Thyroid gland (tissue), 4 donors: ENCODE measurements at regions not wholly inside any gene's neighbourhood (a gene's known extent, or its start where the extent isn't known, plus 50 kb on each side); places are given as distances from the start of the nearest gene placed in this dataset.

ENCODE experiments used
- CTCF ChIP-seq, 6 experiments: fragments of 200-600 bp in 3 of 6; fragments of 450-650 bp in 3 of 6; sonication (generic) in 3 of 6; IDR thresholded peaks; one replicate each; pipeline ENCODE4 v1.5.1; 2016 to 2019; ENCODE audit warnings: antibody characterized with exemption in 6 of 6, mild to moderate bottlenecking in 2 of 6, inconsistent platforms in 1 of 6, moderate library complexity in 1 of 6
- POLR2A ChIP-seq, 2 donors: fragments of 450-650 bp; IDR thresholded peaks; one replicate each; pipeline ENCODE4 v1.6.1; 2017; ENCODE audit warnings: antibody characterized with exemption in 2 of 2, mild to moderate bottlenecking in 2 of 2, moderate library complexity in 1 of 2

GRCh38 chr12:127308148-127308547 lies 958.8 kb upstream of the TMEM132C start:
- no peak for TF ChIP-seq CTCF (IDR thresholded peaks at IDR 0.05)
- TF ChIP-seq POLR2A (IDR thresholded peaks at IDR 0.05), result no peak
